HG02642 (cell line): ENCODE measurements at regions not wholly inside any gene's neighbourhood (a gene's known extent, or its start where the extent isn't known, plus 50 kb on each side); places are given as distances from the start of the nearest gene placed in this dataset.
A peak's percentile ranks its signal among the peaks of the same experiment; 100 is the strongest.

Source experiments
- ATAC-seq: cut with Tn5 transposase; IDR thresholded peaks from one replicate; pipeline ENCODE4 v1.9.1; 2021; ENCODE audit warnings: mild to moderate bottlenecking; ENCODE audit not compliant: unreplicated experiment, poor library complexity

DNA sequence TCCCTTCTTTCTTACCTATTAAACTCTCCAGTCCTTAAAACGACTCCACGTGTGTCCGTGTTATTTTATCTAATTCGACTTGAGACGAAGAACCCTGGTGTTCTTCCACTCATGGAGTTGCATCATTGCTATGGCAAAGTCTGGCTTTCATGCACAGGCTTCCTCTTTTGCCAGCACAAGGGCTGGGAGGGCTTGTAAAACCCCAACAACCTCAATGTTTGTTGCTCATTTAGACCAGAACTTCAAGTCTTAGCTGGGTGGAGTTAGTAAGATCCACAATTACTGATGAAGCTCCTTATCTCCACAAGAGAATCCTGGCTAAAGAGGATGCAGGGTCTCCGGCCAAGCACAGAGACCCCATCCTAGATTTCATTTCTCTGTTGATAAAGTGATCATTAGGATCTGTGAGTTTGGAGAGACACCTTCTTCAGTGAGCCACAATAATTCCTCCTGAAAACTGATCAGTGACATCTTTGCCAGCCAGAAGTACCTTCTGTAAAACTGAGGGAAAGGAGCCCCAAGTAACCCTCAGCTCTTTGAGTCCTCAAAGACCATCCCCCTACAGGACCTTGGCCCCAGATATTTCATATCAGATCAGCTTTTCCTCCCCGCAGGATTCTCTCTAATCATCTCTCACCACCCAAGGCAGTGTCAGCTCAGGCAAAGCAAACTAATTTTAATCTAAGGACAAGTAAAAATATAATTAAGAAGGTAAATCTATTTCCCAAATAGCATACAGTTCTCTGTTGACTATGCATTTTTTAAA lies 514.6 kb downstream of the FUT8 start:
- no peak for ATAC-seq

DNA sequence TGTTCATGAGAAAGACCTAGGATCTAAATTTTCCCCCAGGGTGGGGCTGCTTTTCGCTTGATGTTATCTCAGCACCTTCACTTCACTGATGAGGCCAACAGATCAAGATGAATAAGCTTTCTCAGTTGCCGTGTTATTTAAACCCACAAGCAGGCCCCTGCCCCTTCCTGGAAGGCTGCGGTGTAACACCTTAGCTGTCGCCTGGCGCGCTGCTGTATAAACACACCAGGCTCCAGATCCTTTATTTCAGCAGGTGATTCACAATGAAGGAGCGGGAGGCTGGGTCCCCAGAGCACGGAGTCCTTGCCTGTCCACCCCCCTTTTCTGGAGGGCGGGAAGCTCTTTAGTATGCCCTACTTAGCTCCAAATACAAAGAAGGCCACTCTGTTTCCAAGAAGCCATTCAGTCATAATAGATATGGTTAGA lies 515.4 kb downstream of the FUT8 start:
- ATAC-seq = no peak

DNA sequence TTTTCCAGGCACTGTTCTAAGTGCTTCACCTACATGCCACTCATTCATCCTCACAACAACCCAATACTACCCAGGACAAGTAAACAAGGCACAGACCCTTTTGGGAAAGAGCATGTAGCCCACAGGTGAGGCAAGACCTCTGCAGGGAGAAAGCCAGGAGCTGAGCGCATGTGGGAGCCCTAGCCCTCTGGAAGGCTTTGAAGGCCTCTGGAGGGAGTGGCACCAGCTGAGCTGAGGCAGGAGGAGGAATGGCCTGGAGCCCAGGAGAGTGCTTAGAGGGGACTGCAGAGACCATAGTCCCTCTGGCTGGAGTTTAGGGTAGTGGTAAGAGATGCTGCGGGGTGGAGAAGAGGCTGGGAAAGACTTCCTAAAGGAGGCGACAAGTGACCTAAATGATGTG lies 516.5 kb downstream of the FUT8 start:
- no peak for ATAC-seq

DNA sequence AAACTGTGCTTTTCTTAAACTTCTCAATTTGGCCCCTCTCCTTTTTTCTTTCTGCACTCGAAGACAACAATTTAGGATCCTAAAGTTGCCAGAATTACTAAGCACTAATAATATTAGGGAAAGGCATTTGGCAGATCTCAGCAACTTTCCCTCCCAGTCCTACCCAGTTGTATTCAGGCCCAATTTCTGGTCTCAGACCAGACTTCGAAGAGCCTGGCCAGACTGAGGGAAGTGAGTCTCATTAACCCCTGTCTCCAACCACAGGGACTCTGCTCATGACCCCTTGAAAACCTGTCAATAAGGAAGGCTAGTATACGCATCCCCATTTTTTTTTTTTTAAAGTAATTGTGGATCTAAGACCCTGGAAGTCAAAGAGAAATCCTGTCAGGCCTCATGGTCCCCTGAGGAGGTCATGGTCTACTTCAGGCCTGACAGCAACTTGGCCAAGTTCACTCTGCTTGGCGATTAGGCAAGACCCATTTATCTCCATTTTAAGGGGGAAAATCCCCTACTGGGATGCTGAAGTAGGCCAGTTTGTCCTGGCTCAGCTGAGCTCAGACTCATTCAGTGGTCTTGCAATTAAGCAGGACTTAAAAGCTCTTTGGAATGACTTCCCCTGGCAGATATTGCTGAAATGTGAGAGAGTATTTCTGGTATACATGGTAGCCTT lies 521.0 kb downstream of the FUT8 start:
- ATAC-seq = no peak

DNA sequence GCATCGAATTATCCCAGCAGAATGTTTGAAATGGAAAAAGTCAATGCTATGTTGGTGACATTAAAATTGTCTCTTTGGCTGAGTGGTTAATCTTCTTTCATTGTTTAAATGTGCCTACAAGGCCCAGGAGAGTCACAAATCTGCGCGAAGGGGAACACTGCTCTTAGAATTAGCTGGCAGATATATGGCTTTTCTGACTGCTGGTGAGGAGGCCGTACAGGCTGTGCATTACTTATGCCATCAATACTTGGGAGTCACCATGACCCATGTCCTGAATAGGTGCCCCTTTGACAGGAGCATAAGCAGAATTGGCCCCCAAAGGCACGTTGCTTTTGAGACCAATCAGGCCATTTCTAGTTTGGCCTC lies 521.5 kb downstream of the FUT8 start:
- ATAC-seq = no peak

DNA sequence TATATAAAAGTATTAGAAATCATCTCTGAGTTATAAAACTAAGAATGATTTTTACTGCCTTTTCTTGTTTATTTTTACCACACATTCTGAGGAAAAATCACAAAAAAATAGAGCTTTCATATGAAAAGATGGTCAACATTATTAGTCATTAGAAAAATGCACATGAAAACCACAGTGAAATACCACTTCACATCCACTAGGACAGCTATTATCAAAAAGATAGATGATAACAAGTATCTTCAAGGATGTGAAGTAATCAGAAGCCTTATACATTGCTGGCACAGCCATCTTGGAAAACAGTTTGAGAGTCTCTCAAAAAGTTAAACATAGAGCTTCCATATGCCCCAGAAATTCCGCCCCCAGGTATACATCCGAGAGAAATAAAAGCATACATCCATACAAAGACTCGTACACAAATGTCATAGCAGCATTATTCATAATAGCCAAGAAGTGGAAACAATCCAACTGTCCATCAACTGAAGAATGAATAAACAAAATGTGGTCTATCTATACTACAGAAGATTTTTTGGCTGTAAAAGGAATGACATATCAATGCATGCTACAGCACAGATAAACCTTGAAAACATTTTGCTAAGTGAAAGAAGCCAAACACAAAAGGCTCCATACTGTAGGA lies 523.9 kb downstream of the FUT8 start:
- ATAC-seq = no peak

DNA sequence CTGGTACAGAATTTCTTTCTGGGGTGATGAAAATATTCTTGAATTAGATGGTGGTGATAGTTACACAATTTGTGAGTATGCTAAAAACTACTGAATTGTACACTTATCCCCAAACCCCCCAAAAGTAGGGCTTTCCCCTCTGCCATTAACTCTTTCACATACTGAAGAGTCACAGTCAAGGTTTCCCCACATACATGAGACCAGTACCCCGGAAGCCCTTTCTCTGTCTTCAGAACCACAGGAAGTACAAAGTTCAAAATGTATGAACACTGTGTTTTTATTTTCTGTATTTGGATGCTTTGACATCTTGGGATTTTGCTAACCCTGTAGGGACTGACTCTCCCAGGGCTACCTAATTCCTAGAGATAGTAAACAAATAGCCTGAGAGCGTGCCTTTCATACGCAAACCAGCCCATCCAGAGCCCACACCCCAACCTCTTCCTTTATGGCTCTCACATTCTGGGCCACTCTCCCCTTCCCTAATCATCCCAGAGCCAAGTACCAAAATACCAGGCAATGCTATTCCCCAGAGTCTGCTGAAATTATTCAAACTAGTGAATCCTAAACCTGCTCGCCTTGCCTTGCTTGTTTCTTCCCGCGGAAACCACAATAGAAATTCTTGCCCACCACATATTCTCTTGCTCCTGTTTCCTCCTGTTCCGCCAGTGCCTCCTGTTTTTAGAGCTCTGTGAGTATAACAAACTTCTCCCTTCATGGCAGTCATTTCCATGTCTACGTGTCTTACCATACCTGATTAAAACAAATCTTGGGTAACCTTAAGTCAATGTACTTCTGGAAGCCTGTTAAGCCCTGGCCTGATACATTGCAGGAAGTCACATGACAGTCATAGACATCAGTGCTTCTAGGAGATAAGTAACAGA lies 524.8 kb downstream of the FUT8 start:
- no peak for ATAC-seq

DNA sequence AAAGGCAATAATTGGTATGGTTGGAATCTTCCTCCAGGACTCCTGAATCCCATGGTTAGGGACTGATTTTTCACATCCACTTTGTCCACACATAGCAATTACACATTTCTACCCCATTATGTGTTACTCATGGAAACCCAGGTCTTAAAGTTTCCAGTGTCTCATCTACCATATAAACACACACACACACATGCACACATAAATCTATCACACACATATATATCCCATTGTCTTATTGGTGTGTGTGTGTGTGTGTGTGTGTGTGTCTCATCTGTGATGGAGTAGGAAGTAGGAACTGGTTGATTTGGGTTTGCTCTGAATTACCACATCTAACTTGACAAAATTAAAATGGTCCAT lies 525.4 kb downstream of the FUT8 start:
- no peak for ATAC-seq

DNA sequence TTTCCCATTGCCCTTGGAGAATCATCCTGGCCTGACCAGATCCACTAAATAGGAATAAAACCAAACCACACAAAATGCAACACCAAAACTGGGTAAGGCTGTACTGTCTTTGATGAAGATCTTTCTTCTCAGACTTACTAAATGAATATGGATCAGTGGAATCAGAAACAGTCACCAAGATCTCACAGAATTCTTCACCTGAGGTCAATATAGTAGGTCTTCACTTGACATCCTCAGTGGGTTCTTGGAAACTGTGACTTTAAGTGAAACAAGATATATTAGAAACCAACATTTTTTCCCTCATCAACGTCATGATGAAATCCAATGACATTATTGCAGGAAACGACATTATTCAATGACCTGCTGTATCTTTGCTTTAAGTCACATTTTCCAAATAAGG lies 526.2 kb downstream of the FUT8 start:
- ATAC-seq = no peak

DNA sequence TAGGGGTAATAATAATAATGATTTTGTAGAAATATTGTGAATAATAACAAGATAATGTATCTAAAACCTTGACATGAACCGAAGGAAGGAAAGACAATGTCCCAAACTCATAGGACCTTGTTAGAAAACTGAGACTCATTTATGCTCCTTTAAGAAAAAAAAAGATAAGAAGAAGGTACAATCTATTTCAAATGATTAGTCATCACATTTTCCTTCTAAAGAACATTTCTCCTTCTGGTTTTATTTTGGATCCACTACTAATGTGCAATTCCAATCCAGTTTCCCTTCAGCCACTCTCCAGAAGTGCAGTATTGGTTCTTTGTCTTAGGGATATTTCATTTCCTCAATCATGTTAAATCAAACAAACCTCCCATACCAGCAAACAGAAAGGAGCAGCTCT lies 526.7 kb downstream of the FUT8 start:
- ATAC-seq = no peak

DNA sequence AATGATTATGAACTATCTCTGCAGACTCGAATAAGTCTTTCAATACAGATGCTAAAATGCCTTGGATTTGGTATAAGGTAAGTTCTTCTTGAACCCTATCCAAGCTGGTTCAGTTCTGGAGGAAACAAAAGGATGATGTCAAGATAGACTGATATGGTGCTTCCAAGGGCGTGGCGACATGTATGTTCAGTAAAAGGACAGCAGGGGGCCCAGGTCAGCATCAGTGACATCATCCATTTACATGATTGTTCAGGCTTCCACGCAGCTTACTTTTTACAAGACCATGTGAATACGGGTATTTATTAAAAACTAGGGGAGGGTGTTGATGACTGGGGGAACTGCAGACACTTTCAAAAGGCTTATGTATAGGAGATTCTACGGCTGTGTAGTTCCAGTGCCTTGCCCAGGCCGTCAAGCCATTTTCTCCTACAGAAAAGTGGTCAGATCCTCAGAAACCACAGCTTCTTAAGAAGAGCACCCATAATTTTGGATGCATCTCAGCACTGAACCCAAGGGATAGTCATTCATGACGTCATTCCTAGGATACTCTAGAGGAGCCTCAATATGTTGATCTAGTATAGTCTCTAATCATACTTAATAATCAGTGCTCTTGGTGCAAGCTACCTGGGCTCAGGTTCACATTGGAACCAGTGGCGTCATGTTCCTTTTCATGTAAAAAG lies 527.7 kb downstream of the FUT8 start:
- ATAC-seq = no peak

DNA sequence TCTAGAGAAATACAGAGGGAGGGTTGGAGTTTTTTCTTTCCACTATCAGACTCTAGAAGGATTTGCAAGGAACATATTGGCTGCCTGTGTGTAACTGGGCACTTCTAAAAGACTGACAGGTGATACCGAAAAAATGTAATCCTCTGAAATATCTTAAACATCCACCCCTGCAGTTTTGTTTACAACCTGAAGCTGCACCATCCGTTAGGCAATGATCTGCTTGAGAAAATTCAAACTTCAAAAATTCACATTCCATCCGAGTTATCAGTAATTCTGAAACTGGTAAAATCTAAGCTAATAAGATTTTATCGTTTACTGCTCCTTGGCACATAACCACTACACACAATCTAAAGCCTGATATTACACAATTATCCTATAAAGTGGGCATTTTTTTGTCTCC lies 528.6 kb downstream of the FUT8 start:
- no peak for ATAC-seq

DNA sequence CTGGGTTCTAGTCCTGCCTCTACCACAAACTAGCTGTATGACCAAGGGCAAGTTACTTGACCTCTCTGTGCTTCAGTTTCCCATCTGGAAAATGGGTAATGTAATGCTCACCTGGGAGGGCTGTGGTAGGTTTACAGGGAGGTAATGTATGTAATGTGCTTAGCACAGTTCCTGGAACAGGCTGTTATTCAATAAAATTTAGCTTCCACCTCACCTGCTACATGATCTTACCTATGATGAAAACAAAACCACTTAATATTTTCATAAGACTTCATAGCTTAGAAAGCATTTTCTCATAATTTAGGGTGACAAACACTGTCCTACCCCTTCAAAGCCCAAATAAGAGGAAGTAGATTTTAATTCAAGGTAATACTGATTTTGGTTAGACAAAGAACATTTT lies 530.6 kb downstream of the FUT8 start:
- ATAC-seq = no peak

DNA sequence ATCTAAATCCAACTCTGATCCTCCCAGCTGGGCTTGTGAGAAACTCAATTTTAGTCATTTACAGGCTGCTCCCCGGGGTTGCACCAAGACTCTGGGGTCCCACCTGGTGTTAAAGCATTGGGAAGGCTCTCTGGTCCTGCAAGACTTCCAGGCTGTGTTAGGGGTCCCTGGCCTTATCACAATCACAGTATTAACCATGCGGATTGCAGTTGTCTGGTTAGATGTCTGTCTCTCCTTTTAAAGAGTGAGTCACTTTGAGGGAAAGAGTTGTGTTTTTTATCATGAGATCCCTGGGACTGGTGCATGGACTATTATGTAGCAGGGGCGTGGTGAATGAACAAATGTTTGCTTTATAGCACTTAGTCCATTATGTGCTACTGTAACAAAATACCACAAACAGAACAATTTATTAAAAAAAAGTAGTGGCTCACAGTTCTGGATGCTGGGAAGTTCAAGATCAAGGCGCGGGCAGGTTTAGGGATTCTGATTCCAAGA lies 531.4 kb downstream of the FUT8 start:
- no peak for ATAC-seq

DNA sequence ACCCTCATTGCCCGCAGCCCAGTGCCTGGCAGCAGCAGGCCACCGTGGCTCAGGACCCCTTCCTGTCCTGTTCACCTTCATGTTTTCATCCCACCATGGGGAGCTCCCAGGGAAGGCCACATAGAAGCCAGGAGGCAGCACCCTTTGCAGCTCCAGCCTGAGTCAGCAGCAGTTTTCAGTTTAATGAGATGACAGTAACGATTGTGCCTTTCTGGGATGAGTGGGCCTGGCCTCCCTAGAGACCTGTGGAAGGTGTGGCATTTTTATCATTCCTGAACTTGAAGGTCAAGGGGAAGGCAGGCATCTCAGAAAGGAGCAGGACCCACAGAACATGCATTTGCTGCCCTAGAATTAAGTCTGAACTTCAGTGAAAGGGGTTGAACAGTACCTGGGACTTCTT lies 532.8 kb downstream of the FUT8 start:
- ATAC-seq = no peak

DNA sequence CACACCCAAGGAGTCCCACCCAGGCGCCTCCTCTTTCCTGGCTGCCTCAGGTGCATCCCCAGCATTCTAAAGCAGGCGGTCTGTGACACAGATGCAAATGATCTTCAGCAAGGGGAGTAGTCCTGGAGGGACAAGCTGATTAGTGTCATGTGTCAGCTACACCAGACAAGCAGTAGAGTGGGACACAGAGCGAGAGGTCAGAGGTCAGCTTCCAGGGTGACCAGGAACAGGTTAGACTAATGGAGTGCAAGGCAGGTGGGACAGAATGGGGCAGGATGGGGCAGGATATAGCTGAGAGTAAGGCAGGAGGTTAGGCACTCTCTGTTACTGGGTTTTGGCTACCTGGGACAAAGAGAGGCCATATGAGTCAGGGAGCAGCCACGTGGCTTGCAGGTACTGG lies 534.0 kb downstream of the FUT8 start:
- no peak for ATAC-seq

DNA sequence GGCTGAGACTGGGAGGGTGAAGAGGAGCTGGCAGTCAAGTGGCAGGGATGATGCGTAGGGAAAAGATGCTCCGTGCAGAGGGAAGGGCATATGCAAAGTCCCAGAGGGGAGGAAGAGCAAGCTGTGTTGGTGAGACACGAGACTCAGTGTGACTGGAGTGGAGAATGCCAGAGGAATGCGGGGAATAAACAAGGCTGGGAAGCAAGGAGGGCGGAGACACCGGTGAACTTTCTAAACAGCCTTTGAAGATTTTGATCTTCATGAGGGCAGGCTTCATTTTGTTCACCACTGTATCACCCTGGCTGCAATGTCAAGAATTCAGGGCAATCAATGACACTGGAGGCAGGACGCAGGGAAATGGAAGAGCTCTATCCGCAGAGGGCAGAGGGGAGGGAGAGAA lies 535.8 kb downstream of the FUT8 start:
- no peak for ATAC-seq

DNA sequence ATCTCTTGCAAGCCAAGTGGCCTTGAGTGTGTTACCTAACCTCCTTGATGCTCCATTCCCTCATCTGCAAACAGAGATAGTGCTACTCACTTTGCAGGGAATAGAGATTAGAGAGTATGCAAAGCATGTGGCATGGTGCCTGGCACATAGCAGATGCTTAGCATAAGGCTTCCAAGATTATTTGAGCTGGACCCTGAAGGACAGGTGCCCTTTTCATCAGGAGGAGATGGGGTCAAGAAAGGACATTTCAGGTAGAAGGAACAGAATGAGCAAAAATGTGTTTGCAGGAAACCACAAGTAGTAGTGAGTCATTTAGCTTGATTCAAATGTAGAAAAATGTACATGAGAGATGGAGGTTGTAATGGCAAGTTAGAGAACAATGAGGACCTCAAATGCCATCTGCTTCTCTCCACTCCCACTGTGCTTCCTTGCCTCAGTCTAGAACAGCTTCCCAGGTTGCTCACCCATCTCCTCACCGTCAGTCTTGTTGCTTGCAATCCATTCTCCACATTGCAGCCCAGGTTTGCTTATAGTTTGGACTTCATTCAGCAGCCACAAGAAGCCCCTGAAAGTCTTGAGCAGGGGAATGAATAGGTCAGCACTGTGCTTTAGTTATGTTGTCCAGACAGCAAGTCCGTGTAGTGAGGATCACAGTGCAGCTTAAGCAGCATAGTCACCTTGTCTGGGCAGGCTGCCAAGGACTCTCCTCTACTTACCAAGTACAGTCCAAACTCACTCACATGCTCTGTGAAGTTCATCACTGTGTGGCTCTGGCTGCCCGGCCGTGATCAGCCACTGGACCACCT lies 536.3 kb upstream of the CCDC196 start:
- ATAC-seq = peak; percentile 73

DNA sequence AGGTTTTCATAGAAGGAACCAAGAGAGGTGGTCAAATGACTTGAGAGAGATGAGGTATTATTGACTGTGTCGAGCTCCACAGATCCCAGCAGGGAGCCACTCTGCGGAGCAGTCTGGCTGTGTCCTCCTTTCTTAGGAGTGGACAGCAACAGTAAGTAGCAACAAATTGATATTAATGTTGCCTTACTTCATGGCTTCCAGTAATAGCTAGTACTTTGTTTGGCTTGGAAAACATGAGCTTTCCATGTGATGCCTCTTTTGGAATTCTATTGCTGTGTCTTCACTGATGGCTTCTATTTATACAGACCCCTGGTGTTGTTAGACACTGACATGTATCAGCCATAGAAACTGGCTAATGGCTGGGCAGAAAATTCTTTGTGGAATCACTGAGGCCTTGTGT lies 531.2 kb upstream of the CCDC196 start:
- no peak for ATAC-seq
